SHP77 treated with DMSO at 0.1 percent for 48 hours (cell line): ENCODE measurements at regions not wholly inside any gene's neighbourhood (a gene's known extent, or its start where the extent isn't known, plus 50 kb on each side); places are given as distances from the start of the nearest gene placed in this dataset.
A peak's percentile ranks its signal among the peaks of the same experiment; 100 is the strongest.
"Not testable (repeated sequence)": the region's sequence is repeated elsewhere in the genome, so short reads cannot be mapped to it uniquely, and the experiment has no call there.

Experiments used
- DNase-seq: peaks from one replicate; lab custom pipeline; 2025; lab: John Stamatoyannopoulos, UW

DNA sequence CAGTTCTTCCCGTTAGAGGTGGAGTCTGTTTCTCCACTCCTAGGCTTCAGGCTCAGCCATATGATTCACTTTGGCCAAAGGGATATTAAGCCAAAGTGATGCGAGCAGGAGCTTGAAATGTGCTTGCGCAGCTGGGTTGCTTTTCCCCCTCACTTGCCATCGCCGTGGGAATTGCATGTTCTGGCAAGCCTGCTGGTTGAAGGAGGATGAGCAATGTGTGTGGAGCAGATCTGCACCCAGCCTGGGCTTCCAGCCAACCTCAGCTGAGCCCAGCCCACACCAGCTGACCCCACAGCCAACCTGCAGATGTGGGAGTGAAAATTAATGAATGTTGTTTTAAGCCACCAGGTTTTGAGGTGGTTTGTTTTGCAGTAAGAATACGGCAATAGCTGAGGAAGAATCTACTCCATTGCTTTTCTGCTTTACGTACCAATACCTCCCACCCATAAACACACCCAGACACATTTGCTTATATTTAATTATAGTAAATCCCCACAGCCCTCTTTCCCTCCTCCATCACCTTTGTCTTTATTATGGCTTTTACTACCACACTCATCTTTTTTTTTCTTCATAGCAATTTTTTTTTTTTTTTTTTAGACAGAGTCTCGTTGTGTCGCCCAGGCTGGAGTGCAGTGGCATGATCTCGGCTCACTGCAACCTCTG, 132.8 kb upstream of the FUNDC1 start:
- DNase-seq, result peak; percentile 76

DNA sequence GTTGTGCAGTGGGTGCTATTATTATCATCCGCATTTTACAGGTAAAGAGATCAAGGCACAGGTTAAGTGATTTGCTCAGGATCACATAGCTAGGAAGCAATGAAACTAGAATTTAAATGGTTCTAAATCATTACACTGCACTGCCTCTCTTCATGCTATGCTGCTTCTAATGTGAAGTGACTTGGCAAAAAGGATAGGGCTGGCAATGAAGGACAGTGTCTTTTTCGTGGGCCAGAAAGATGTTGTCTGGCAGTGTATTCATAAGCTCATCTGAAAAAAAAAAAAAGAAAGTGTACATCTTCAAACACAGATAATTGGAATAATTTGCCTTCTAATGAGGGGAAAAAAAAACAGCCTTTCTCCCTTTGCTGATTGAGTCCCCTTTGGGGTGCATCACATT, 132.2 kb upstream of the FUNDC1 start:
- DNase-seq, result no peak

DNA sequence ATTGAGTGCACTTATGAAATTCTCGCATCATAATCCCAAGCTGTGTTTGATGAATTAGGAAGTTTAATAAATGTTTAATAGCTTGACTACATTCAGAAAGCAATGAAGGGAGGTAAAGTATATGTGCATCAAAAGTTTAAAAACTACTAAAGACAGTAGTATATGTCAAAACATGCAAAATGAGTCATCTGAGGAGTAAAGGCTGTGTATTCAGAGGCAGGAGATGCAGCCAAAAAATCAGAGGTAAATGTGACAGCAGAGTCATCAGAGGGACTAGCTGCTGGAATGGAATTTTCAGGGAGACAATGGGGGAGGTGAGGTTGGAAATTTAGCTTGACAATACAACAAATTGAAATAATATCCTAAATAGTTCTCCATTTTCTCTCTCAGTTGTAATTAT, 127.0 kb upstream of the FUNDC1 start:
- no peak for DNase-seq

DNA sequence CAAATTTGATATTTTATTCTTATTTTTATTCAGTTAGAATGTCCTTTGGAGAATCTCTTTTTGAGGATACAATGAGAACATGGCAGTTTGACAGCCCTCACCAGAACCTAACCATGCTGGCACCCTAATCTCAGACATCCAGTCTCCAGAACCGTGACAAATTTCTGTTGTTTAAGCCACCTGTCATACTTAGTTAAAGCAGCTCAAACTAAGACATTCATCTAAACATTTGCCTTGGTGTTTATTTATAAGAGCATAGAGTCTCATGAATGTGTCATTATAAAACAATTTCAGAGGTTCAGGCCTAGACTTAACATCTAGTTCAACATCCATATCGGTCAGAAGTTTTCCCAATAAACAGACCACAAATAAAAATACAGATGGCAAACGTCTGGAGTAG, 125.1 kb upstream of the FUNDC1 start:
- DNase-seq, result no peak

DNA sequence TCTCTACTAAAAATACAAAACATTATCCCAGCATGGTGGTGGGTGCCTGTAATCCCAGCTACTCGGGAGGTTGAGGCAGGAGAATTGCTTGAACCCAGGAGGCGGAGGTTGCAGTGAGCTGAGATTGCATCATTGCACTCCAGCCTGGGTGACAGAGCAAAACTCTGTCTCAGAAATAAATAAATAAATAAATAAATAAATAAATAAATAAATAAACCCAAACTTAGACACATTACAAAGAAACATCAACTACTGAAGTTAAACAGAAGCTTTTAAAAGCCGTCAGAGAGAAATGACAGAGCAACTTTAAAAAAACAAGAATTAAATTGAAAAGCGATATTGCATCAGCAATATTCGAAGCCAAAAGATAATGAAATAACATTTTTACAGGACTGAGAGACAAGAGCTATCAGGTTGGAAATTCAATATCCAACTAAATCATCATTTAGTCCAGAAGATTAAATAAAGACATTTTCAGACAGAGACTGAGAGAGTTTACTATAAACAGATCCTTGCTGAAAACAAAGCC, 115.1 kb upstream of the FUNDC1 start:
- not testable (repeated sequence) for DNase-seq

DNA sequence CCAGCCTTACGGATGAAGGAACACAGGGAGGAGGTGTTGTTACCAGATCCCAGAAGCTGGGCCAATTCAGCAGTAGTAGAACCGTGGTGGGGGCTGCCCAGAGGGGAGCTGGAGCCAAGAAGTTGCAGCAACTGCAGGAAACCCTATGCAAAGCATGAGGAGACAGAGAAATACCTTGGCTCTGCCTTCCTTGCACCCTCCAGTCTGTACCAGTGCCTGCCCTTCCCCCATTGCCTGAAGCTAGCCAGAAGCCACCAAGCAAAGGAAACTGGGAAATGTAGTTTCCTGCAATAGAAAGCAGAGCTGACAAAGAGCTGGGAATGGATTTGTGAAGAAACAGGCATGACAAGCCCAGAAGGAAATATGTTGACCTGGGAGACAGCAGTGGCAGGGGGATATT, 108.7 kb upstream of the FUNDC1 start:
- DNase-seq, result no peak

DNA sequence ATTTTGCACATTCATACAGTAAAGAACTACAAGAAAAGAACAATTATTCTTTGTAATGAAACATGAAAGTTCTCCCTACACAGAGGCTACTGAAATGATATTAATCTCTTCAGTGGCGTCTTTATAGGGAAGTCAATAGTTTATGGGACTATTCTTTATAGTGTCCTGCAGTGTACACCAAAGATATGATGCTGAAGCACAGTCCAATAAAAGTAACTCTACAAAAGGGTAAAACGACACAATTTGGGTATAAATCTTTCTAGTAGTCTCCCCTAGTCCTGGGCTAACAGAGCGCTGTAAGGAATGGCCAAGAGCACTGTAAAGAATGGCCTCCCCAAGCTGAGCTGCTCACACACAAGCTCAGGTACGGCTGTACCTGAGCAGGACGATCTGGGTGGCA, 101.1 kb upstream of the FUNDC1 start:
- DNase-seq, result no peak

DNA sequence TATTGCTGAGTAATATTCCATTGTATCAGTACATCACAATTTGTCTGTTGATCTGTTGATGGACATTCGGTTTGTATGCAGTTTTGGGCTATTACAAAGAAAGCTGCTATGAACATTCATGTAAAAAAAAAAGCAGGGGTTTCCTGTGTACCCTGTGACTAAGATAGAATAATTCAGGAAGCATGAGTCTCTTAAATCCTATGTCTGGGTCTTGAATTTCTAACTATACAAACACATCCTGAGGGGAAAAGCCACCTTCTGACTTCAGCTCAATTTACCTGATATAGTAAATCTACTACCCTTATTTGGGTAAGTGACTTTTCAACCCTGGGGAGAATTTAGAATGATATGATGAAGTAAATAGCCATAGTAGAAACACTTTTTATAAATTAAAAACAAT, 94.6 kb upstream of the FUNDC1 start:
- DNase-seq, result no peak

DNA sequence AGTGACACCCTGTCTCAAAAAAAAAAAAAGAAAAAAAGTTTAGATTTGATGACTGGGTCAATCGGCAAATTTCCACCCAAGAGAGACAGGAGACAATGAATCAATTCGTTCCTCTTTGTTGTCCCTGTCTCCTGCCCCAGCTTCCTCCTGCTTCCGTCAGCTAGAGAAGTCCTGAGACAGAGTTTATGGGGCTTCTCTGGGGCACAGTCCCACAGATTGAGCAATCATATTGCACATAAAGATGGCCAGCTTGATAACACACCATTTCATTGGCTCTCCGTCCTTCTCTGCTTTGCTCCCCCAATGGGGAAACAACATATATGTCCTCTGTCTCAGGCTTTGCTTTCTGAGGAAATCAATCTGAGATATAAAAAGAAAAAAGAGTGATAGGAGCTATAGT, 78.4 kb upstream of the FUNDC1 start:
- no peak for DNase-seq

DNA sequence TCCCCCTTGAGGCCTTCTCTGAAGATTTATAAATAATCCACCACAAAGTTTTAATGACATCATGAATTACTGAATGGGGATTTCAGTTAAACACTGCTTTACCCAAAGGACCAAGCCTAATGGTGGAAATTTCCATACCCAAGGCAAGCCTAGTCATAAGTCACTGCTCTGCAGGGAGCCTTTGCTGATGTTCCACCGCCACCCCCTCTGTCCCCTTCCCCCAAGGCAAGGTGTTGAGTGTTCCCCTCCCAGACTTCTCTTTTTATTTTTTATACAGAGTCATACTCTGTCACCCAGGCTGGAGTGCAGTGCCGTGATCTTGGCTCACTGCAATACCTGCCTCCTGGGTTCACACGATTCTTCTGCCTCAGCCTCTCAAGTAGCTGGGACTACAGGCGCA, 76.4 kb upstream of the FUNDC1 start:
- no peak for DNase-seq

DNA sequence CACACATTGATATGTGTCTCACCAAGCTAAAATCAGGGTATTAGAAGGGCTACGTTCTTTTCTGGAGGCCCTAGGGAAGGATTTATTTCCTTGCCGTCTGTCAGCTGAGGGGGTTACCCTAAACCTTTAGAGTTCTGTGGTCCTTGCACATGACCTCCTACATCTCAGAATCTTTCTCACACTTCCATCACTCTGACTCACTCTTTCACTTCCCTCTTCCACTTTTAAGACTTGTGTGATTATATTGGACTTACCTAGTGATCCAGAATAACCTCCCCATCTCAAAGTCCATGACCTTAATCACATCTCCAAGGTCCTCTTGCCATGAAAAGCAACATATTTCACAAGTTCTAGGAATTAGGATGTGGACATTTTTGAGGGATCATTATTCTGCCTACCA, 53.6 kb upstream of the FUNDC1 start:
- no peak for DNase-seq
